ENCODE measurements at regions not wholly inside any gene's neighbourhood (a gene's known extent, or its start where the extent isn't known, plus 50 kb on each side); places are given as distances from the start of the nearest gene placed in this dataset.

DNA sequence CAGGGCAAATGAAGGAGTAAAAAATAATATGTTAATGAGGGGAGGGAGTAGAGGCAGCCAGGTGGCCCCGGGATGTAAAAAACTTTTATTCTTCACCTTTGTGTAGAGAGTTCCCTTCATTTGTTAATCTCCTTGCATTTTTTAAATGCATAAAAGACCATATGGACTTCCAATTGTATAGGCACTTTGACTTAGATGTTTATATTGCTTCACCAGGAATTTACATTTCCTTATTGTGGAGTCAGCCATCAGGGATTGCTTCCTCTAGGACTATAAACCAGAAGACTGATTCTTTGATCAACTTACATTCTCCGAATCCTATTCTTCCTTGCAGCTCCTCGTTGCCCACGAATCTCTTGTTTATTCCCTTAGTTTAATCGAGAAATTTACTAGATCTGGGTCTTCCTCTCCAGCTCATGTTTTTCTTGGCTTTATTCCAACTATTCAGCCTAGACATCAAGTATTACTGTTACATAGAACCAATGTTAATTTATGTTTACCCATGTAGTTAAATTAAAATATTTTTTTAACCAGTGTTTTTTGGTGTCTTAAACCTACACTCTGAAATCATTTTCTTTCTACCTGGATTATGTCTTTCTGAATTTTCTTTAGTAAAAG, 1187.0 kb upstream of the SLC10A2 start:
- H3K36me3 ChIP-seq (replicated peaks in 1 of 2): no peaks in the 10 kb centered on the region
- H3K4me1 ChIP-seq (replicated peaks in 1 of 2): no peaks in the 10 kb centered on the region
- H3K27ac ChIP-seq: no peak overlapping the region
- 40 to 44% (median 42%) methylated on average over 5 of the region's 5 CpGs for WGBS, 4 donors
- no peak for DNase-seq
- H3K4me3 ChIP-seq: no peak overlapping the region
- TF ChIP-seq, protein P1, sequence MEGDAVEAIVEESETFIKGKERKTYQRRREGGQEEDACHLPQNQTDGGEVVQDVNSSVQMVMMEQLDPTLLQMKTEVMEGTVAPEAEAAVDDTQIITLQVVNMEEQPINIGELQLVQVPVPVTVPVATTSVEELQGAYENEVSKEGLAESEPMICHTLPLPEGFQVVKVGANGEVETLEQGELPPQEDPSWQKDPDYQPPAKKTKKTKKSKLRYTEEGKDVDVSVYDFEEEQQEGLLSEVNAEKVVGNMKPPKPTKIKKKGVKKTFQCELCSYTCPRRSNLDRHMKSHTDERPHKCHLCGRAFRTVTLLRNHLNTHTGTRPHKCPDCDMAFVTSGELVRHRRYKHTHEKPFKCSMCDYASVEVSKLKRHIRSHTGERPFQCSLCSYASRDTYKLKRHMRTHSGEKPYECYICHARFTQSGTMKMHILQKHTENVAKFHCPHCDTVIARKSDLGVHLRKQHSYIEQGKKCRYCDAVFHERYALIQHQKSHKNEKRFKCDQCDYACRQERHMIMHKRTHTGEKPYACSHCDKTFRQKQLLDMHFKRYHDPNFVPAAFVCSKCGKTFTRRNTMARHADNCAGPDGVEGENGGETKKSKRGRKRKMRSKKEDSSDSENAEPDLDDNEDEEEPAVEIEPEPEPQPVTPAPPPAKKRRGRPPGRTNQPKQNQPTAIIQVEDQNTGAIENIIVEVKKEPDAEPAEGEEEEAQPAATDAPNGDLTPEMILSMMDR (IDR thresholded peaks at IDR 0.05): no peak
- TF ChIP-seq POLR2A (IDR thresholded peaks at IDR 0.05): no peak
- H3K27me3 ChIP-seq: no peaks in the 10 kb centered on the region
- intact Hi-C loops (cut with DNase I): no loop called here
- H3K9me3 ChIP-seq (replicated peaks in 1 of 3): no peaks in the 10 kb centered on the region

DNA sequence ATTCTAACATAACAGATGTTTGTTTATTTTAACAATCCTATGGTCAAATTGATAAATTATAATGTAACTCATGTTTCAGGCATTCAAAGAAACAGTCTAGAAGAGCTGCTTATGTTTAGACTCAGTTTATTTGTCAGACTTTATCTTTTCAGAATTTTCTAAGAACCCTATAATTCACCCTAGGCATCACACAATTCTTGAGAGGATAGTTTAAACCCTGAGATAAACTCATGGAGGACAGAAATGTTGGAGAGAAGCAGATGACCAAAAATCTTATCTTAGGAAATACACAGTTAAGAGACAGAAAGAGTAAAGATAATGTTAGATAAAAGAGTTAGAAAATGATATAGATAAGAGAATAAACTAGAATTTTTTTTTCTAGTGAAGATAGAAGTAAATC, 1185.7 kb upstream of the SLC10A2 start:
- Histone ChIP-seq H3K9me3 (replicated peaks in 1 of 3) (no peaks in the 10 kb centered on the region), H3K27me3 (no peaks in the 10 kb centered on the region), H3K4me3 (no peak overlapping the region), H3K4me1 (replicated peaks in 1 of 2) (no peaks in the 10 kb centered on the region), H3K36me3 (replicated peaks in 1 of 2) (no peaks in the 10 kb centered on the region), H3K27ac (no peak overlapping the region)
- DNase-seq: no peak
- no peak for TF ChIP-seq POLR2A (IDR thresholded peaks at IDR 0.05)
- TF ChIP-seq, protein P1 (IDR thresholded peaks at IDR 0.05): no peak
- intact Hi-C loops (cut with DNase I): no loop called here

DNA sequence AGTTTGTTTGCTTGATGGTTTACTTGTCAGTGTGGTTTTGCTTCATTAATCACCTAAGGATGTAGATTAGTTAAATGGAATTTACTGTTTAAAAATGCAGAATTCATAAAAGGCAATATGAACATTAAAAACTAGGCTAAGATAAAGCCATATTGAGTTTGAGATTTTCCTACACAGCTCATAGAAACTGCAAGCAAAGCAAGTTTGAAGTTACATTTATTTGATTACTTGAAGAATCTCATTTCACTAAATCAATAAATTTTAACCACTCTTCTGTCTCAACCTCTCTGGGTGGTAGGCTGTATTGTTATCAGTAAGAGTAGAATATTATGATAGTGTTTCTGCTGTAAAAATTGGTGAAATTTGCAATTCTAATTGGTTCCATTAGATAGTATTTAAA, 1180.7 kb upstream of the SLC10A2 start:
- H3K27me3 ChIP-seq: no peaks in the 10 kb centered on the region
- no peak overlapping the region for H3K27ac ChIP-seq
- intact Hi-C loops (cut with DNase I): no loop called here
- no peaks in the 10 kb centered on the region for H3K9me3 ChIP-seq (replicated peaks in 1 of 3)
- TF ChIP-seq, protein P1 (IDR thresholded peaks at IDR 0.05): no peak
- TF ChIP-seq POLR2A (IDR thresholded peaks at IDR 0.05): no peak
- no peaks in the 10 kb centered on the region for H3K4me1 ChIP-seq (replicated peaks in 1 of 2)
- H3K4me3 ChIP-seq: no peak overlapping the region
- no peak for DNase-seq
- no peaks in the 10 kb centered on the region for H3K36me3 ChIP-seq (replicated peaks in 1 of 2)

DNA sequence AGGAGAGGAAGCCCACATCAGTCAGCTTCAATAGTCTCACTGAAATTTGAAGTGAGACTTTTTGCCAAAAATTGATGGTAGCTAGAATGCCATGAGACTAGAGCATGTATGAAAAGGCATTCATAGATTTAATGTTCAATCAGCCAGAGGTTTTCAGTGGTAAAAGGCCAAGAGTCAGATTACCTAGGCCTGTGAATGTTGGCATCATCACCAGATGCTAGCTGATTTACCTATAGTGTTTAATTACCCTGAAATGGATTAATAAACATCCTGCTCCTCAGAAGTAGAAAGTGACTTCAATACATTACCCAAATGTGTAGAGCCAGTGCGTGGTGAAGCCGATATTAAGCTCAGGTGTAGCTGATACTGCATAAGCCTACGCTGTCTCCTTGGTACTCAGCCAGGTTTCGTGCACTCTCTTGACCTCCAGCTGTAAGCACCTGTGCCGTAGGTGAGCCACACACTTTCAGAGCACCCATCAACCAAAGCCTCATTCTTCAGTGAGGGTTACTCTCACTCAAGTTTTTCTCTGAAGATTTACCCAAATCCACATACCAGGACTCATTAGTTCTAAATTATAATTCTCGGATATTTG, 1140.3 kb upstream of the SLC10A2 start:
- whole genome bisulfite sequencing, 4 donors: 89 to 97% (median 94%) methylated on average over 6 of the region's 6 CpGs
- H3K27me3 ChIP-seq: no peaks in the 10 kb centered on the region
- DNase-seq: no peak
- no peak overlapping the region for H3K27ac ChIP-seq
- no peaks in the 10 kb centered on the region for H3K36me3 ChIP-seq (replicated peaks in 1 of 2)
- no peak for TF ChIP-seq POLR2A (IDR thresholded peaks at IDR 0.05)
- TF ChIP-seq, protein P1 (IDR thresholded peaks at IDR 0.05): no peak
- no peaks in the 10 kb centered on the region for H3K9me3 ChIP-seq (replicated peaks in 1 of 3)
- intact Hi-C loops (cut with DNase I): no loop called here
- H3K4me3 ChIP-seq: no peak overlapping the region
- no peaks in the 10 kb centered on the region for H3K4me1 ChIP-seq (replicated peaks in 1 of 2)
